Calu3 (cell line): ENCODE measurements at regions not wholly inside any gene's neighbourhood (a gene's known extent, or its start where the extent isn't known, plus 50 kb on each side); places are given as distances from the start of the nearest gene placed in this dataset.

ENCODE experiments used
- BruUV-seq: library from RNA; stranded (reverse); fragments of 400-500 nt; replicated peaks from 2 replicates; lab custom pipeline; 2021; lab: Mats Ljungman, UMichigan
- CTCF ChIA-PET: fragments of 300-600 bp; sonication (Branson Sonifier 250); formaldehyde crosslinking; loops from one replicate; lab custom pipeline; 2022; ENCODE audit warnings: antibody characterized with exemption; lab: Charles Lee
- DNase-seq: peaks from one replicate; pipeline ENCODE4 v3.0.0; 2022
- H3K27ac Mint-ChIP-seq: one replicate; pipeline ENCODE4 v1.8.0; 2022; ENCODE audit warnings: mixed read lengths; ENCODE audit not compliant: unreplicated experiment
- H3K27me3 Mint-ChIP-seq: one replicate; pipeline ENCODE4 v1.8.0; 2022; ENCODE audit warnings: mixed read lengths; ENCODE audit not compliant: unreplicated experiment
- H3K36me3 Mint-ChIP-seq: one replicate; pipeline ENCODE4 v1.8.0; 2022; ENCODE audit warnings: mild to moderate bottlenecking, moderate library complexity, mixed read lengths; ENCODE audit not compliant: insufficient read depth, unreplicated experiment
- H3K4me1 Mint-ChIP-seq: one replicate; pipeline ENCODE4 v1.8.0; 2022; ENCODE audit warnings: mild to moderate bottlenecking, low read depth, mixed read lengths; ENCODE audit not compliant: unreplicated experiment
- H3K4me3 Mint-ChIP-seq: one replicate; pipeline ENCODE4 v1.8.0; 2022; ENCODE audit warnings: mild to moderate bottlenecking, low read depth, moderate library complexity, mixed read lengths; ENCODE audit not compliant: unreplicated experiment
- H3K9me3 Mint-ChIP-seq: one replicate; pipeline ENCODE4 v1.8.0; 2022; ENCODE audit warnings: low read depth, mixed read lengths; ENCODE audit not compliant: unreplicated experiment
- CTCF ChIP-seq: fragments of 200-600 bp; IDR thresholded peaks from one replicate; pipeline ENCODE4 v1.8.0; 2022; ENCODE audit warnings: antibody characterized with exemption; ENCODE audit not compliant: unreplicated experiment
- intact Hi-C: fragments of 100-400 bp; cut with micrococcal nuclease; formaldehyde crosslinking; loops from one replicate; pipeline ENCODE4 v1.10.0; 2022; ENCODE audit not compliant: unreplicated experiment

- intact Hi-C loops = no loop called here
These were observed 197.3 kb downstream of the ZBTB18 start for GRCh38 chr1:244248426-244248825.

GRCh38 chr1:244252211-244252610, 199.5 kb downstream of the ADSS2 start:
- Mint-ChIP-seq H3K36me3 (no peaks in the 10 kb centered on the region), H3K9me3 (peaks cover 2% of the 10 kb centered on the region), H3K27ac (no peak overlapping the region), H3K4me1 (no peaks in the 10 kb centered on the region), H3K27me3 (no peaks in the 10 kb centered on the region), H3K4me3 (no peak overlapping the region)
- intact Hi-C loops = no loop called here
- no TSS peak for BruUV-seq
- DNase-seq = no peak
- TF ChIP-seq CTCF = no peak
- CTCF ChIA-PET = no interaction called here

More at GRCh38 chr1:244248426-244248825, 197.3 kb downstream of the ZBTB18 start:
- DNase-seq = no peak
- Mint-ChIP-seq H3K9me3 (no peaks in the 10 kb centered on the region), H3K27me3 (no peaks in the 10 kb centered on the region), H3K4me1 (no peaks in the 10 kb centered on the region), H3K27ac (no peak overlapping the region), H3K36me3 (no peaks in the 10 kb centered on the region), H3K4me3 (no peak overlapping the region)
- TF ChIP-seq CTCF = no peak
- CTCF ChIA-PET = no interaction called here
- BruUV-seq = no TSS peak

GRCh38 chr1:244254467-244254866, 197.2 kb downstream of the ADSS2 start:
- BruUV-seq = no TSS peak
- DNase-seq = no peak
- Mint-ChIP-seq H3K4me1 (no peaks in the 10 kb centered on the region), H3K36me3 (no peaks in the 10 kb centered on the region), H3K9me3 (peaks cover 2% of the 10 kb centered on the region), H3K27ac (no peak overlapping the region), H3K27me3 (no peaks in the 10 kb centered on the region), H3K4me3 (no peak overlapping the region)
- intact Hi-C loops = no loop called here
- CTCF ChIA-PET = interaction anchor here (0.6 kb wide), 1 partner anchor 345 kb away, joined by 5 read pairs; no protein-coding TSS in a partner anchor
- TF ChIP-seq CTCF = no peak

GRCh38 chr1:244255426-244255965, 196.2 kb downstream of the ADSS2 start:
- CTCF ChIA-PET = interaction anchor here (0.7 kb wide), 1 partner anchor 1819 kb away, joined by 7 read pairs; no protein-coding TSS in a partner anchor
- TF ChIP-seq CTCF = no peak
- no TSS peak for BruUV-seq
- intact Hi-C loops = no loop called here
- H3K4me1 Mint-ChIP-seq = no peaks in the 10 kb centered on the region
- H3K9me3 Mint-ChIP-seq = peaks cover 2% of the 10 kb centered on the region
- H3K27me3 Mint-ChIP-seq = no peaks in the 10 kb centered on the region
- H3K4me3 Mint-ChIP-seq = no peak overlapping the region
- no peak overlapping the region for H3K27ac Mint-ChIP-seq
- DNase-seq = no peak
- no peaks in the 10 kb centered on the region for H3K36me3 Mint-ChIP-seq
